Erythroblast (primary cell): ENCODE measurements at regions not wholly inside any gene's neighbourhood (a gene's known extent, or its start where the extent isn't known, plus 50 kb on each side); places are given as distances from the start of the nearest gene placed in this dataset.

Source experiments
- GATA1 ChIP-seq: IDR thresholded peaks from 2 replicates; pipeline ENCODE4 v1.6.1; 2011; ENCODE audit warnings: low read depth, mild to moderate bottlenecking, control low read depth, low read length, moderate library complexity
- POLR2A ChIP-seq: IDR thresholded peaks from 2 replicates; pipeline ENCODE4 v1.6.1; 2011; ENCODE audit warnings: mild to moderate bottlenecking, low read length

- TF ChIP-seq POLR2A: no peak
- TF ChIP-seq GATA1: no peak
Measured at GRCh38 chr12:118866346-118866745, 115.0 kb upstream of the SRRM4 start.
